DOHH2 (cell line): ENCODE measurements at regions not wholly inside any gene's neighbourhood (a gene's known extent, or its start where the extent isn't known, plus 50 kb on each side); places are given as distances from the start of the nearest gene placed in this dataset.

Experiments
- H3F3A ChIP-seq: fragments of 200-600 bp; sonication (generic), shearing (Covaris generic); 2 replicates; pipeline ENCODE4 v1.6.0; 2016; ENCODE audit warnings: antibody characterized with exemption, mild to moderate bottlenecking; ENCODE audit not compliant: control insufficient read depth, insufficient read depth
- H3K27ac ChIP-seq: fragments of 200-600 bp; sonication (generic); 2 replicates; pipeline ENCODE4 v1.5.1; 2014; ENCODE audit warnings: low read depth, mild to moderate bottlenecking, low read length, moderate library complexity
- H3K27me3 ChIP-seq: fragments of 200-600 bp; sonication (generic); 2 replicates; pipeline ENCODE4 v1.6.1; 2014; ENCODE audit warnings: mild to moderate bottlenecking, low read length, mixed read lengths; ENCODE audit not compliant: control insufficient read depth
- H3K36me3 ChIP-seq: fragments of 200-600 bp; sonication (generic); 2 replicates; pipeline ENCODE4 v1.6.1; 2014; ENCODE audit warnings: mild to moderate bottlenecking, low read length, moderate library complexity, mixed read lengths; ENCODE audit not compliant: control insufficient read depth
- H3K4me1 ChIP-seq: fragments of 200-600 bp; sonication (generic); 2 replicates; pipeline ENCODE4 v1.6.1; 2014; ENCODE audit warnings: mild to moderate bottlenecking, low read length, mixed read lengths; ENCODE audit not compliant: control insufficient read depth
- H3K4me2 ChIP-seq: fragments of 200-600 bp; sonication (generic); 2 replicates; pipeline ENCODE4 v1.6.0; 2014; ENCODE audit warnings: mild to moderate bottlenecking, low read length, moderate library complexity
- H3K4me3 ChIP-seq: fragments of 200-600 bp; sonication (generic); 2 replicates; pipeline ENCODE4 v1.5.1; 2014; ENCODE audit warnings: mild to moderate bottlenecking, low read length, mixed read lengths
- H3K79me2 ChIP-seq: fragments of 200-600 bp; sonication (generic); 2 replicates; pipeline ENCODE4 v1.6.1; 2014; ENCODE audit warnings: mild to moderate bottlenecking, low read length, mixed read lengths; ENCODE audit not compliant: control insufficient read depth
- H3K9me2 ChIP-seq: fragments of 200-600 bp; sonication (generic); replicated peaks from 2 replicates; pipeline ENCODE4 v1.6.1; 2014; ENCODE audit warnings: mild to moderate bottlenecking, low read length, mixed read lengths; ENCODE audit not compliant: control insufficient read depth
- H3K9me3 ChIP-seq: fragments of 200-600 bp; sonication (generic); 2 replicates; pipeline ENCODE4 v1.6.1; 2014; ENCODE audit warnings: antibody characterized with exemption, low read length, mixed read lengths; ENCODE audit not compliant: control insufficient read depth, insufficient read depth
- H4K20me1 ChIP-seq: fragments of 200-600 bp; sonication (generic); 2 replicates; pipeline ENCODE4 v1.6.0; 2014; ENCODE audit warnings: low read depth, mild to moderate bottlenecking, antibody characterized with exemption, low read length, moderate library complexity; ENCODE audit not compliant: control insufficient read depth, insufficient read depth
- EZH2phosphoT487 ChIP-seq: fragments of 200-600 bp; sonication (generic); IDR thresholded peaks from 2 replicates; pipeline ENCODE4 v1.6.1; 2017; ENCODE audit warnings: borderline replicate concordance, mild to moderate bottlenecking, antibody characterized with exemption, low read length, moderate library complexity, mixed read lengths
- TF ChIP-seq, protein P1 (sequence below): fragments of 200-600 bp; sonication (generic); IDR thresholded peaks from one replicate; pipeline ENCODE4 v1.5.1; 2014; ENCODE audit warnings: antibody characterized with exemption, mild to moderate bottlenecking, low read depth, low read length; ENCODE audit not compliant: poor library complexity, severe bottlenecking

DNA sequence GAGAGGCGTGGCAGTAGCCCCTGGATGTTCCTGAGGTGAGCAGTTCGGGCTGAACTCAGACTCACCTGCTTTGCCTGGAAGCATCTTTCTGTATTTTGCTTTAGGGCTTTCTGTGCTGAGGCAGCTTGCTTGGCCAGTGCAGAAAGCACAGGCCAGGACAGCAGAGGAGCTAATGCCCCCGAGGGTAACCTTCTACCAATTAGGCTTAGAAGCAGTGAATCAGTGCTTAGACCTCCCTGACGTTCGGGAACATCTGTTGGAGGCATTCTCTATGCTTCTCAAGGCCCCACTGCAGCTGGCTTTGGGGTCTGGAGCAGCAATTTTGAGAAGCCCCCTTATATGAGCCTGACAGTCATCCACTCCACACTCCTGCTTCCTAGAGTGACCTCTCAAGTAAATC lies 350.7 kb upstream of the PROK2 start:
- Histone ChIP-seq H3K9me3 (no peaks in the 10 kb centered on the region), H3K4me1 (peaks cover 46% of the 10 kb centered on the region), H3K36me3 (no peaks in the 10 kb centered on the region), H3K79me2 (no peaks in the 10 kb centered on the region), H3K27me3 (no peaks in the 10 kb centered on the region), H3K27ac (no peak overlapping the region), H3F3A (no peaks in the 10 kb centered on the region), H3K4me3 (no peak overlapping the region), H3K4me2 (peak overlapping the region; percentile 30), H4K20me1 (no peaks in the 10 kb centered on the region), H3K9me2 (no peaks in the 10 kb centered on the region)
- TF ChIP-seq EZH2phosphoT487: no peak
- TF ChIP-seq, protein P1, sequence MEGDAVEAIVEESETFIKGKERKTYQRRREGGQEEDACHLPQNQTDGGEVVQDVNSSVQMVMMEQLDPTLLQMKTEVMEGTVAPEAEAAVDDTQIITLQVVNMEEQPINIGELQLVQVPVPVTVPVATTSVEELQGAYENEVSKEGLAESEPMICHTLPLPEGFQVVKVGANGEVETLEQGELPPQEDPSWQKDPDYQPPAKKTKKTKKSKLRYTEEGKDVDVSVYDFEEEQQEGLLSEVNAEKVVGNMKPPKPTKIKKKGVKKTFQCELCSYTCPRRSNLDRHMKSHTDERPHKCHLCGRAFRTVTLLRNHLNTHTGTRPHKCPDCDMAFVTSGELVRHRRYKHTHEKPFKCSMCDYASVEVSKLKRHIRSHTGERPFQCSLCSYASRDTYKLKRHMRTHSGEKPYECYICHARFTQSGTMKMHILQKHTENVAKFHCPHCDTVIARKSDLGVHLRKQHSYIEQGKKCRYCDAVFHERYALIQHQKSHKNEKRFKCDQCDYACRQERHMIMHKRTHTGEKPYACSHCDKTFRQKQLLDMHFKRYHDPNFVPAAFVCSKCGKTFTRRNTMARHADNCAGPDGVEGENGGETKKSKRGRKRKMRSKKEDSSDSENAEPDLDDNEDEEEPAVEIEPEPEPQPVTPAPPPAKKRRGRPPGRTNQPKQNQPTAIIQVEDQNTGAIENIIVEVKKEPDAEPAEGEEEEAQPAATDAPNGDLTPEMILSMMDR: no peak

DNA sequence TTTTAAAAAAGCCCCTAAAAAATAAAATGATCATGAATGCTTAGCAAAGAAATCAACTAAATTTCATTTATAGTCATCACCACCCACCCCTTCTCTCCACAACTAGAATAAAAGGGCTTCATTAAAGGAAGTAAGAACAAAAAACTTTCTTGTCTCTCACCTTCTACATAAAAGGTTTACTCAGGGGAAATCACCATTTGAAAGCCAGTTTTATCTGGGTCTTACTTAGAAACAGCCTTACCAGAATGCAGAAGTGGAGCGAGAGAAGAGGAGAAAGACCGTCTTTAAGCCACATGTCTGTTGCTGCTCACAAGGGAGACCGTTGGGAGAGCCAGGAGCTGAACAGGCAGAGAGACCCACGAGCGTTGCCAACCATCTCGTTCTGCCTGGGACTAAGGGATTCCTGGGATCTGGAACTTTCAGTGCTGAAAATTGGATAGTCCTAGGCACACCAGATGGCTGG lies 350.1 kb upstream of the PROK2 start:
- no peak overlapping the region for H3K27ac ChIP-seq
- H3K4me1 ChIP-seq: peaks cover 46% of the 10 kb centered on the region
- no peaks in the 10 kb centered on the region for H3K9me2 ChIP-seq
- no peaks in the 10 kb centered on the region for H3K36me3 ChIP-seq
- H4K20me1 ChIP-seq: no peaks in the 10 kb centered on the region
- no peaks in the 10 kb centered on the region for H3K27me3 ChIP-seq
- no peak for TF ChIP-seq EZH2phosphoT487
- TF ChIP-seq, protein P1: no peak
- no peaks in the 10 kb centered on the region for H3K79me2 ChIP-seq
- no peak overlapping the region for H3K4me3 ChIP-seq
- H3K9me3 ChIP-seq: no peaks in the 10 kb centered on the region
- peak overlapping the region; percentile 30 for H3K4me2 ChIP-seq
- H3F3A ChIP-seq: no peaks in the 10 kb centered on the region

DNA sequence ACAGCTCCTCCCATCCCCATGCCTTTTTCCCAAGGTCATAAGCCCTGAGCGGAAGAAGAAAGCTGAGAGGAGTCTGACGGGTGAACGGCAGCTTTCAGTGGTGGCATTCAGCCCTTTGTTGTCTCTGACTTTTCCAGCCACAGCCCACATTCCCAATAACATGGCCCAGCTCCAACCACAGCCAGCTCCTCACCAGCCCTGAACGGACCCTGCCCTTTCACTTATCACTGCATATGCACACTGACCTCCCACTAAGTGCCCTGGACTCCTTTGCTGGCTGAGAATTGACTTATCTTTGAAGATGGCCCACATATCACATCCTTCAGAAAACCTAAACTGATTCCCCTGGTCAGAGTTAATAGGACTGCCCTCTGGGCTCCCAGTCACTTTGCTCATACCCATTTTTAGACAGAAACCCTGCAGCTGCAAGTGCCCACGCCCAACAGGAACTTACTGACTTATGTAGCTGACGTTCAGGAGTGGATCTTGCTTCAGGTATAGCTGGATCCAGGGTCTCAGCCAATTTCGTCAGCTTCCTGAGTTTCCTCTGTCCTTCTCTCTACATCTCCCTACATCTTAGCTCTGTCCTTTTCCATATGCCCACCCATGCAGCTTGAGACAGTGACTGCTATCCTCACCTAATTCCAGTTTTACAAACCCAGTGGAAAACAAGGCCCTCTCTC lies 348.5 kb upstream of the PROK2 start:
- Histone ChIP-seq H4K20me1 (no peaks in the 10 kb centered on the region), H3F3A (no peaks in the 10 kb centered on the region), H3K4me2 (no peak overlapping the region), H3K9me3 (no peaks in the 10 kb centered on the region), H3K27me3 (no peaks in the 10 kb centered on the region), H3K4me3 (no peak overlapping the region), H3K4me1 (peaks cover 40% of the 10 kb centered on the region), H3K27ac (no peak overlapping the region), H3K79me2 (no peaks in the 10 kb centered on the region), H3K9me2 (no peaks in the 10 kb centered on the region), H3K36me3 (no peaks in the 10 kb centered on the region)
- TF ChIP-seq EZH2phosphoT487: no peak

DNA sequence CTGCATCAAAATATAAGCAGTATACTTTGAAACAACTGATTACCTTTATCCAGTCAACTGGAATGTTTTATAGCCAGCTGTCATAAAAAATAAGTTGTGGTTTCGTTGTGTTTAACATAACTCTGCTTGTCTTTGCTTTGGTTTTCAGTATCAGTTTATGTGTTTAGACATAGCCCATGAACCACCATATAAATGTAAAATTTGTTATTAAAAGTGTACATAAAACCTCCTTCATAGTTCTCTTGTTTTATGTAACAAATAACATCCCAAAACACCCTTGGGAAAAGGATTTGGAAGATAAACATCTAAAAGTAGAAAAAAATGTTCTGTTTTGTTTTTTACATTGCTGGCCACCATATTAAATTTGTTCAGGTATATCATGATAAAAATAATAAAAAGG lies 347.0 kb upstream of the PROK2 start:
- H3K9me2 ChIP-seq: no peaks in the 10 kb centered on the region
- H3K9me3 ChIP-seq: no peaks in the 10 kb centered on the region
- no peaks in the 10 kb centered on the region for H3F3A ChIP-seq
- TF ChIP-seq EZH2phosphoT487: no peak
- TF ChIP-seq, protein P1: no peak
- H3K36me3 ChIP-seq: no peaks in the 10 kb centered on the region
- no peak overlapping the region for H3K4me2 ChIP-seq
- H3K79me2 ChIP-seq: no peaks in the 10 kb centered on the region
- H3K27me3 ChIP-seq: no peaks in the 10 kb centered on the region
- H3K27ac ChIP-seq: no peak overlapping the region
- H3K4me1 ChIP-seq: peaks cover 29% of the 10 kb centered on the region
- H3K4me3 ChIP-seq: no peak overlapping the region
- H4K20me1 ChIP-seq: no peaks in the 10 kb centered on the region
